GM23248 (cell line): ENCODE measurements at regions not wholly inside any gene's neighbourhood (a gene's known extent, or its start where the extent isn't known, plus 50 kb on each side); places are given as distances from the start of the nearest gene placed in this dataset.

Experiments used
- DNase-seq: peaks from one replicate; pipeline ENCODE4 v3.0.0-alpha.2; 2015
- H2AFZ ChIP-seq: fragments of 200-600 bp; sonication (generic); 2 replicates; pipeline ENCODE4 v1.6.1; 2016; ENCODE audit warnings: antibody characterized with exemption
- H3F3A ChIP-seq: fragments of 200-600 bp; sonication (generic); 2 replicates; pipeline ENCODE4 v1.6.1; 2016; ENCODE audit warnings: mild to moderate bottlenecking, antibody characterized with exemption, mixed run types; ENCODE audit not compliant: insufficient read depth
- H3K27ac ChIP-seq: fragments of 200-600 bp; sonication (generic); 2 replicates; pipeline ENCODE4 v1.5.1; 2016; ENCODE audit warnings: mild to moderate bottlenecking
- H3K27me3 ChIP-seq: fragments of 200-600 bp; sonication (generic); replicated peaks from 2 replicates; pipeline ENCODE4 v1.6.1; 2016; ENCODE audit warnings: mild to moderate bottlenecking; ENCODE audit not compliant: insufficient read depth
- H3K36me3 ChIP-seq: fragments of 200-600 bp; sonication (generic); 2 replicates; pipeline ENCODE4 v1.6.1; 2016; ENCODE audit warnings: low read depth, mild to moderate bottlenecking
- H3K4me1 ChIP-seq: fragments of 200-600 bp; sonication (generic); 2 replicates; pipeline ENCODE4 v1.6.1; 2016; ENCODE audit warnings: mild to moderate bottlenecking; ENCODE audit not compliant: insufficient read depth
- H3K4me2 ChIP-seq: fragments of 200-600 bp; sonication (generic); one replicate; pipeline ENCODE4 v1.6.1; 2016; ENCODE audit warnings: mild to moderate bottlenecking; ENCODE audit not compliant: unreplicated experiment
- H3K4me3 ChIP-seq: fragments of 200-600 bp; sonication (generic); 2 replicates; pipeline ENCODE4 v1.5.1; 2016; ENCODE audit warnings: mild to moderate bottlenecking
- H3K79me2 ChIP-seq: fragments of 200-600 bp; sonication (generic); 2 replicates; pipeline ENCODE4 v1.6.1; 2016; ENCODE audit warnings: mild to moderate bottlenecking; ENCODE audit not compliant: insufficient read depth
- H3K9ac ChIP-seq: fragments of 200-600 bp; sonication (generic); 2 replicates; pipeline ENCODE4 v1.6.1; 2016; ENCODE audit warnings: mild to moderate bottlenecking
- H3K9me2 ChIP-seq: fragments of 200-600 bp; sonication (generic); 2 replicates; pipeline ENCODE4 v1.6.1; 2016; ENCODE audit warnings: mixed run types, mild to moderate bottlenecking, moderate library complexity; ENCODE audit not compliant: insufficient read depth
- H3K9me3 ChIP-seq: fragments of 200-600 bp; sonication (generic); one replicate; pipeline ENCODE4 v1.6.1; 2017; ENCODE audit warnings: low read depth
- H4K20me1 ChIP-seq: fragments of 200-600 bp; sonication (generic); 2 replicates; pipeline ENCODE4 v1.6.0; 2016; ENCODE audit not compliant: insufficient read depth
- EZH2 ChIP-seq: fragments of 200-600 bp; sonication (generic); IDR thresholded peaks from 2 replicates; pipeline ENCODE4 v1.6.1; 2018; ENCODE audit warnings: antibody characterized with exemption, mild to moderate bottlenecking; ENCODE audit not compliant: insufficient read depth, poor library complexity, severe bottlenecking
- EZH2phosphoT487 ChIP-seq: fragments of 200-600 bp; sonication (generic); IDR thresholded peaks from 2 replicates; pipeline ENCODE4 v1.6.1; 2018; ENCODE audit warnings: antibody characterized with exemption, moderate library complexity, mild to moderate bottlenecking, low read depth; ENCODE audit not compliant: insufficient read depth
- WGBS, 2 experiments: methylation state at CpG; one replicate each; pipeline ENCODE4 v1.1.6; 2015 to 2017; ENCODE audit warnings: low lambda C conversion rate in 2 of 2, low coverage in 1 of 2; ENCODE audit errors: missing lambda C conversion rate in 2 of 2; 5-methylcytosine and 5-hydroxymethylcytosine counted together
- in situ Hi-C: fragments of 300-500 bp; cut with MboI; formaldehyde crosslinking; loops from 2 replicates; pipeline ENCODE4 v1.15.0; 2020

- Histone ChIP-seq H3K4me1 (no peaks in the 10 kb centered on the region), H4K20me1 (no peaks in the 10 kb centered on the region), H3K9me3 (no peaks in the 10 kb centered on the region), H3K9me2 (no peaks in the 10 kb centered on the region), H3K4me3 (no peak overlapping the region), H3K27ac (no peak overlapping the region), H3K4me2 (no peak overlapping the region), H3K79me2 (no peaks in the 10 kb centered on the region), H3K27me3 (no peaks in the 10 kb centered on the region), H2AFZ (no peak overlapping the region), H3F3A (no peaks in the 10 kb centered on the region), H3K9ac (no peak overlapping the region), H3K36me3 (no peaks in the 10 kb centered on the region)
- in situ Hi-C loops, result no loop called here
- no peak for DNase-seq
- 23 to 26% methylated on average over 1 of the region's 1 CpG for WGBS, 2 experiments
- TF ChIP-seq EZH2 (no peak), EZH2phosphoT487 (no peak)
These were observed 196.6 kb downstream of the COX7C start for GRCh38 chr5:86814315-86814714.

GRCh38 chr5:86814907-86815306 lies 197.2 kb downstream of the COX7C start:
- Histone ChIP-seq H4K20me1 (no peaks in the 10 kb centered on the region), H3K9me3 (no peaks in the 10 kb centered on the region), H3K4me3 (no peak overlapping the region), H3F3A (no peaks in the 10 kb centered on the region), H2AFZ (no peak overlapping the region), H3K9me2 (no peaks in the 10 kb centered on the region), H3K79me2 (no peaks in the 10 kb centered on the region), H3K36me3 (no peaks in the 10 kb centered on the region), H3K4me1 (no peaks in the 10 kb centered on the region), H3K9ac (no peak overlapping the region), H3K4me2 (no peak overlapping the region), H3K27ac (no peak overlapping the region), H3K27me3 (no peaks in the 10 kb centered on the region)
- no peak for TF ChIP-seq EZH2
- no peak for TF ChIP-seq EZH2phosphoT487
- DNase-seq, result no peak
- in situ Hi-C loops, result no loop called here

- no peaks in the 10 kb centered on the region for H3F3A ChIP-seq
- in situ Hi-C loops, result no loop called here
These were observed 206.9 kb downstream of the COX7C start for GRCh38 chr5:86824637-86825036.

GRCh38 chr5:86831128-86831527 lies 213.4 kb downstream of the COX7C start:
- in situ Hi-C loops, result no loop called here
- no peaks in the 10 kb centered on the region for H3K27me3 ChIP-seq

More at GRCh38 chr5:86824637-86825036, 206.9 kb downstream of the COX7C start:
- Histone ChIP-seq H3K79me2 (no peaks in the 10 kb centered on the region), H3K4me1 (no peaks in the 10 kb centered on the region), H2AFZ (no peak overlapping the region), H3K27me3 (no peaks in the 10 kb centered on the region), H3K9me2 (no peaks in the 10 kb centered on the region), H3K9ac (no peak overlapping the region), H3K4me3 (no peak overlapping the region), H3K4me2 (no peak overlapping the region), H3K36me3 (no peaks in the 10 kb centered on the region), H3K27ac (no peak overlapping the region), H3K9me3 (no peaks in the 10 kb centered on the region), H4K20me1 (no peaks in the 10 kb centered on the region)
- DNase-seq, result no peak
- TF ChIP-seq EZH2phosphoT487, result no peak
- TF ChIP-seq EZH2, result no peak
- 5 to 8% methylated on average over 2 of the region's 2 CpGs for WGBS, 2 experiments

GRCh38 chr5:86833868-86834267 lies 216.1 kb downstream of the COX7C start:
- no peak overlapping the region for H3K9ac ChIP-seq
- no peak for DNase-seq
- 28 to 31% methylated on average over 1 of the region's 1 CpG for WGBS, 2 experiments
- no peaks in the 10 kb centered on the region for H3K27me3 ChIP-seq
- no peak overlapping the region for H3K27ac ChIP-seq
- no peaks in the 10 kb centered on the region for H3F3A ChIP-seq
- TF ChIP-seq EZH2 (no peak), EZH2phosphoT487 (no peak)
- no peaks in the 10 kb centered on the region for H3K36me3 ChIP-seq
- in situ Hi-C loops, result no loop called here
- no peaks in the 10 kb centered on the region for H4K20me1 ChIP-seq
- no peaks in the 10 kb centered on the region for H3K4me1 ChIP-seq
- H3K4me3 ChIP-seq, result no peak overlapping the region
- H3K4me2 ChIP-seq, result no peak overlapping the region
- no peaks in the 10 kb centered on the region for H3K79me2 ChIP-seq
- H3K9me3 ChIP-seq, result no peaks in the 10 kb centered on the region
- no peak overlapping the region for H2AFZ ChIP-seq
- no peaks in the 10 kb centered on the region for H3K9me2 ChIP-seq

More at GRCh38 chr5:86831128-86831527, 213.4 kb downstream of the COX7C start:
- no peaks in the 10 kb centered on the region for H3K36me3 ChIP-seq
- H3K79me2 ChIP-seq, result no peaks in the 10 kb centered on the region
- no peak for TF ChIP-seq EZH2
- no peak for TF ChIP-seq EZH2phosphoT487
- no peak overlapping the region for H3K4me3 ChIP-seq
- no peak overlapping the region for H3K27ac ChIP-seq
- no peaks in the 10 kb centered on the region for H3K4me1 ChIP-seq
- no peaks in the 10 kb centered on the region for H3K9me3 ChIP-seq
- DNase-seq, result no peak
- no peak overlapping the region for H3K4me2 ChIP-seq
- no peaks in the 10 kb centered on the region for H4K20me1 ChIP-seq
- no peak overlapping the region for H2AFZ ChIP-seq
- no peaks in the 10 kb centered on the region for H3K9me2 ChIP-seq
- no peaks in the 10 kb centered on the region for H3F3A ChIP-seq
- no peak overlapping the region for H3K9ac ChIP-seq
